ENCODE measurements at regions not wholly inside any gene's neighbourhood (a gene's known extent, or its start where the extent isn't known, plus 50 kb on each side); places are given as distances from the start of the nearest gene placed in this dataset.

DNA sequence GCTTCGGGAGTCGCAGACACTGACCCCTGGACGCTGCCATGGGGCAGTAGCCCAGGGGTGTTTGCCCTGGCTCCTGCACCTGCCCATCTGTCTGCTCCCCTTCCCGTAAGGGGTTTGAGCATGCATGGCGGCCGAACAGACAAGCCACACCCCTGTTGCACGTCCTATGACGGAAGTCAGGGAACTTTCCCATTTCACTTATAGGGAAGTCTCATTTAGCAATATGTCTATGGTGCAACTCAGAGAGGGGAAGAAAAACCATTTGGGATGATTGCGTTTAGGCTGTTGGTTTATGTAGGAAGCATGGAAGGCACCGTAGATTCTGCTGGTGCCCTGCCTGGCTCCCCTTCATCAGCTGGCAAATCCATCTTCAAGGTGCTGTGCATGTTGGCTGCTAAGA, 112.5 kb downstream of the HAPSTR1 start:
- no peak for TF ChIP-seq CTCF (IDR thresholded peaks at IDR 0.05; ENCODE audit: insufficient read depth, low read length)
- no peak for TF ChIP-seq POLR2AphosphoS5 (IDR thresholded peaks at IDR 0.05; ENCODE audit: low read depth)
- TF ChIP-seq, protein P1, sequence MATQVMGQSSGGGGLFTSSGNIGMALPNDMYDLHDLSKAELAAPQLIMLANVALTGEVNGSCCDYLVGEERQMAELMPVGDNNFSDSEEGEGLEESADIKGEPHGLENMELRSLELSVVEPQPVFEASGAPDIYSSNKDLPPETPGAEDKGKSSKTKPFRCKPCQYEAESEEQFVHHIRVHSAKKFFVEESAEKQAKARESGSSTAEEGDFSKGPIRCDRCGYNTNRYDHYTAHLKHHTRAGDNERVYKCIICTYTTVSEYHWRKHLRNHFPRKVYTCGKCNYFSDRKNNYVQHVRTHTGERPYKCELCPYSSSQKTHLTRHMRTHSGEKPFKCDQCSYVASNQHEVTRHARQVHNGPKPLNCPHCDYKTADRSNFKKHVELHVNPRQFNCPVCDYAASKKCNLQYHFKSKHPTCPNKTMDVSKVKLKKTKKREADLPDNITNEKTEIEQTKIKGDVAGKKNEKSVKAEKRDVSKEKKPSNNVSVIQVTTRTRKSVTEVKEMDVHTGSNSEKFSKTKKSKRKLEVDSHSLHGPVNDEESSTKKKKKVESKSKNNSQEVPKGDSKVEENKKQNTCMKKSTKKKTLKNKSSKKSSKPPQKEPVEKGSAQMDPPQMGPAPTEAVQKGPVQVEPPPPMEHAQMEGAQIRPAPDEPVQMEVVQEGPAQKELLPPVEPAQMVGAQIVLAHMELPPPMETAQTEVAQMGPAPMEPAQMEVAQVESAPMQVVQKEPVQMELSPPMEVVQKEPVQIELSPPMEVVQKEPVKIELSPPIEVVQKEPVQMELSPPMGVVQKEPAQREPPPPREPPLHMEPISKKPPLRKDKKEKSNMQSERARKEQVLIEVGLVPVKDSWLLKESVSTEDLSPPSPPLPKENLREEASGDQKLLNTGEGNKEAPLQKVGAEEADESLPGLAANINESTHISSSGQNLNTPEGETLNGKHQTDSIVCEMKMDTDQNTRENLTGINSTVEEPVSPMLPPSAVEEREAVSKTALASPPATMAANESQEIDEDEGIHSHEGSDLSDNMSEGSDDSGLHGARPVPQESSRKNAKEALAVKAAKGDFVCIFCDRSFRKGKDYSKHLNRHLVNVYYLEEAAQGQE (IDR thresholded peaks at IDR 0.05; ENCODE audit: insufficient replicate concordance, low read depth) = no peak
- no peak for TF ChIP-seq GABPA (IDR thresholded peaks at IDR 0.05; ENCODE audit: low read depth)
- TF ChIP-seq SPI1 (IDR thresholded peaks at IDR 0.05; ENCODE audit: borderline replicate concordance, low read depth) = no peak
